ENCODE measurements at regions not wholly inside any gene's neighbourhood (a gene's known extent, or its start where the extent isn't known, plus 50 kb on each side); places are given as distances from the start of the nearest gene placed in this dataset.
"Not testable (repeated sequence)": the region's sequence is repeated elsewhere in the genome, so short reads cannot be mapped to it uniquely, and the experiment has no call there.

DNA sequence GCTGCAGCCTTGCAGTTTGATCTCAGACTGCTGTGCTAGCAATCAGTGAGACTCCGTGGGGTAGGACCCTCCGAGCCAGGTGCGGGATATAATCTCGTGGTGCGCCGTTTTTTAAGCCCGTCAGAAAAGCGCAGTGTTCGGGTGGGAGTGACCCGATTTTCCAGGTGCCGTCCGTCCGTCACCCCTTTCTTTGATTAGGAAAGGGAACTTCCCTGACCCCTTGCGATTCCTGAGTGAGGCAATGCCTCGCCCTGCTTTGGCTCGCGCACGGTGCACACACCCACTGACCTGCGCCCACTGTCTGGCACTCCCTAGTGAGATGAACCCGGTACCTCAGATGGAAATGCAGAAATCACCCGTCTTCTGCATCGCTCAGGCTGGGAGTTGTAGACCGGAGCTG is 203.2 kb downstream of the SNCAIP start:
- POLR2A ChIA-PET; DNase-seq (ENCODE audit: extremely low spot score): not testable (repeated sequence)
- CTCF ChIA-PET, result interaction anchor here (1.6 kb wide), 1 partner anchor 26 kb away, joined by 5 read pairs; no protein-coding TSS in a partner anchor

DNA sequence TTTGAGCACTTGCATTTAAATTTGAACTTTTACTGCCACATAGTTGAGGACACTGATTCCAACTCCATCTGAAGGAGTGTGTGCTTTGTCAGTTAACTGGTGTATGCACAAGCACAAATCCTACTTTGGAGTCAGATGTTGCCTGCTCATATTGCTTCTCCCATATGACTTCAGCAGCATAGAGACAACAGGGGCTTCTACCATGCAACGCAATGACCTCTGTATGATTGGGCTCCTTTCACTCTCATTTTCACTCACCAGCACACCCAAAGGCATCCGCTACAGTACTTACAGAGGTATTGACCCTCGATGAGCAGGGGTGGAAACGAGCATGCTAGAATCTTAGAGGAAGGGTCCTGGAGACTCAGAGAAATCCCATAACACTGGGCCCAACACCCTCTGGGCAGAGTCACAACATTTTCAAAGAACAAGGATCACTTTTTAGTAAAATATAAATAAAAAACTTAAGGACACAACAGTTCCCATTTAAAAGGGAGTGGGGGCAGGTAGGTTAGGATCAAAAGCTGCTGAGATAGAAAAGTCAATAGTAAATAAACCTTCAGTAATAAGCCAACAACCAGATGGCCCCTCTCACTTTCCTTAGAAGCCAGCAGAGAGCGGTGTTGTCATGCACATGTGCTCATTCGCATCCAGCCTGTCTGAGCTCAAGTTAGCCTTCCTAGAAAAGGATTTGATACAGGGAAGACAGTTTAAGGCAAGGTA is 203.8 kb downstream of the SNCAIP start:
- POLR2A ChIA-PET, result no interaction called here
- CTCF ChIA-PET, result interaction anchor here (0.6 to 2.8 kb wide), 23 partner anchors 8 to 1096 kb away, joined by 3 to 15 read pairs (median 4); no protein-coding TSS in a partner anchor
- peak; percentile 45 for DNase-seq (ENCODE audit: extremely low spot score)
- TF ChIP-seq, protein P1, sequence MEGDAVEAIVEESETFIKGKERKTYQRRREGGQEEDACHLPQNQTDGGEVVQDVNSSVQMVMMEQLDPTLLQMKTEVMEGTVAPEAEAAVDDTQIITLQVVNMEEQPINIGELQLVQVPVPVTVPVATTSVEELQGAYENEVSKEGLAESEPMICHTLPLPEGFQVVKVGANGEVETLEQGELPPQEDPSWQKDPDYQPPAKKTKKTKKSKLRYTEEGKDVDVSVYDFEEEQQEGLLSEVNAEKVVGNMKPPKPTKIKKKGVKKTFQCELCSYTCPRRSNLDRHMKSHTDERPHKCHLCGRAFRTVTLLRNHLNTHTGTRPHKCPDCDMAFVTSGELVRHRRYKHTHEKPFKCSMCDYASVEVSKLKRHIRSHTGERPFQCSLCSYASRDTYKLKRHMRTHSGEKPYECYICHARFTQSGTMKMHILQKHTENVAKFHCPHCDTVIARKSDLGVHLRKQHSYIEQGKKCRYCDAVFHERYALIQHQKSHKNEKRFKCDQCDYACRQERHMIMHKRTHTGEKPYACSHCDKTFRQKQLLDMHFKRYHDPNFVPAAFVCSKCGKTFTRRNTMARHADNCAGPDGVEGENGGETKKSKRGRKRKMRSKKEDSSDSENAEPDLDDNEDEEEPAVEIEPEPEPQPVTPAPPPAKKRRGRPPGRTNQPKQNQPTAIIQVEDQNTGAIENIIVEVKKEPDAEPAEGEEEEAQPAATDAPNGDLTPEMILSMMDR (IDR thresholded peaks at IDR 0.05; ENCODE audit: control extremely low read depth, extremely low read depth, low read depth, missing control alignments), result peak; percentile 67

DNA sequence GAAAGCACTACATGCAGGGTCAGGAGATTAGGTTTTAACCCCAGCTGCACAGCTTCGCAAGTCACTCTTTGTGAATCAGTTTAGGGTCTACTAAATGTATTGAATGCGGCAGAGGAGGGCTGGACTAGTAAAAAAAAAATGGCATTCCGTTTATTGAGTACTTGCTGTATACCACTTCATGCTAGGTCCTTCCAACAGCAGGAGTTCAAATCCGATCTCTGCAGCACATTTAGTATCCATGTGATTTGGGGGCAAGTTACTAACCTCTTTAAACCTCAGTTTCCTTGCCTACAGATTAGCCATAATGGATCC is 204.4 kb downstream of the SNCAIP start:
- ChIA-PET CTCF (interaction anchor here (0.6 to 2.8 kb wide), 23 partner anchors 8 to 1095 kb away, joined by 3 to 15 read pairs (median 4); no protein-coding TSS in a partner anchor), POLR2A (no interaction called here)

DNA sequence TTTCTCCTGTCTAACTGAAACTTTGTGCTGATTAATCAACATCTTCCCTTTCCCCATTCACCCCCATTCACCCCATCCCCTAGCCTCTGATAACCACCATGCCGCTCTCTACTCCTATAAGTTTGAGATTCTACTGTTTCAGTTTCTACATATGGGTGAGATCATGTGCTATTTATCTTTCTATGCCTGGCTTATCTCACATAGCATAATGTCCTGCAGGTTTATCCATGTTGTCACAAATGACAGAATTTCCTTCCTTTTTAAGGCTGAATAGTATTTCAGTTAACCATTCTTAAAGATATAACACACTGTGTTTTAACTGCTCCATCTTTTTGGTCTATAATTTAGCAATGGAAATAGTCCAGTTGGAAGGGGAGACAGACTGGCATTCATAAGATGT is 205.1 kb downstream of the SNCAIP start:
- TF ChIP-seq, protein P1 (IDR thresholded peaks at IDR 0.05; ENCODE audit: control extremely low read depth, extremely low read depth, low read depth, missing control alignments), result no peak
- POLR2A ChIA-PET, result no interaction called here
- no peak for DNase-seq (ENCODE audit: extremely low spot score)
- CTCF ChIA-PET, result interaction anchor here (0.7 to 2.8 kb wide), 7 partner anchors 9 to 484 kb away, joined by 3 to 15 read pairs (median 3); no protein-coding TSS in a partner anchor

More for the DNA sequence above, 204.4 kb downstream of the SNCAIP start:
- DNase-seq (ENCODE audit: extremely low spot score), result no peak
- TF ChIP-seq, protein P1 (IDR thresholded peaks at IDR 0.05; ENCODE audit: control extremely low read depth, extremely low read depth, low read depth, missing control alignments), result no peak

DNA sequence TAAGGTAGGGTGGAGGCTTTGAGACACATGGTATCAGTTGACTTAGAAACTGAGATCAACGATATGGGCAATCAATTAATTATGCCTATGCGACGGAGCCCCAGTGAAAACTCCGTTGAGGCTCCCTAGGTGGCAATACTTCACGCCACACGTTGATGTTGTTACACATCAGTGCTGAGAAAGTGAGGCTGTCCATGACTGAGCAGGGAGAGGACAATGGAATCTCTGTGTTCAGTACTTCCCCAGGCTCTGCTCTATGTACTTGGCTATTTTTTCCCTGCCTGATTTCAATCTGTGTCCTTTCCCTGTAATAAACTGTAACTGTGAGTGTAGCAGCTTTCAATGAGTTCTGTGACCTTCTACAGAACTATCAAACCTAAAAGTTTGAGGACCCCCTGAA is 211.7 kb downstream of the SNCAIP start:
- TF ChIP-seq, protein P1 (IDR thresholded peaks at IDR 0.05; ENCODE audit: control extremely low read depth, extremely low read depth, low read depth, missing control alignments), result no peak
- DNase-seq (ENCODE audit: extremely low spot score), result no peak
- ChIA-PET POLR2A (no interaction called here), CTCF (no interaction called here)

DNA sequence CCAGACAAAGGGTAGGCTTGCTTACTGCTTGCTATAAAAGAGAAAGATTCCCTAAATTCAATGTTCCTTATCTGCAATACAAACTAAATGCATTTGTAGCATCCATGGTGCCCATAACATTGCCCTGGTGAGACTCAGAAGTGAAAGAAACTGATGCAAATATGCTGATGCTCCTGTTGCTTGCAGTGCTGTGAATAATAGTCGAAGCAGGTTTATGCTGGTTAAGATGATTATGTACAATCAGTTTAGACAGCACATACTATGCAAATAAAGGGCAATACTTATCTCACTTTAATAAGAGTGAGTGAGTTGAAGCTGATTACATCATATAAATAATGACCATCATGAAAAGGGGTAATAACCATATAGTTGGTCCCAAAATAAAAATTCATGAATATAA is 215.5 kb downstream of the SNCAIP start:
- ChIA-PET CTCF (interaction anchor here (1.7 kb wide), 1 partner anchor 11 kb away, joined by 5 read pairs; no protein-coding TSS in a partner anchor), POLR2A (no interaction called here)
- TF ChIP-seq, protein P1 (IDR thresholded peaks at IDR 0.05; ENCODE audit: control extremely low read depth, extremely low read depth, low read depth, missing control alignments), result no peak
- DNase-seq (ENCODE audit: extremely low spot score), result no peak

DNA sequence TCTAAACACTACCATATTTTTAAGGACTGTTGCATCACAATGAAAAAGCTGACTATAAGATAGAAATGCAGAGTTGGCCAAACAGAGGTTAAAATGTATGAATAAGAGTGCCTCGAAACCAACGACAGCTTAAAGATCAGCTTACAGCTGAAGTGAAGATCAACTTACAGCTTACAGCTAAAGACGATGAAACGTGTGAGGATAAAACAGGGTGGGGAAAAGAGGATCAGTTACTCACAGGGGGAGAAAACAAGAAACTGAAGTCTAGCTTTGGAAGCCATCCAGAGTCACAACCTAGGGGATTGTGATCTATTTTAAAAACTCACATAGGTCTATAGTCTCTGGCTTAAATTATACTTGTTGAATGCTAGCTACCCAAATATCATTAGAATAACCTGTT is 220.0 kb downstream of the SNCAIP start:
- TF ChIP-seq, protein P1 (IDR thresholded peaks at IDR 0.05; ENCODE audit: control extremely low read depth, extremely low read depth, low read depth, missing control alignments), result no peak
- POLR2A ChIA-PET, result interaction anchor here (0.6 kb wide), 1 partner anchor 18 kb away, joined by 3 read pairs; no protein-coding TSS in a partner anchor
- no peak for DNase-seq (ENCODE audit: extremely low spot score)
- CTCF ChIA-PET, result interaction anchor here (1.0 to 1.4 kb wide), 4 partner anchors 12 to 23 kb away, joined by 3 to 5 read pairs (median 3); no protein-coding TSS in a partner anchor

Measured in GM10248 (cell line).